NB4 (cell line): ENCODE measurements at regions not wholly inside any gene's neighbourhood (a gene's known extent, or its start where the extent isn't known, plus 50 kb on each side); places are given as distances from the start of the nearest gene placed in this dataset.
"Not testable (repeated sequence)": the region's sequence is repeated elsewhere in the genome, so short reads cannot be mapped to it uniquely, and the experiment has no call there.

Source experiments
- DNase-seq: peaks from one replicate; pipeline ENCODE4 v3.0.0; 2010; ENCODE audit warnings: low read depth
- H3K4me3 ChIP-seq: one replicate; pipeline ENCODE4 v1.5.1; 2011; ENCODE audit warnings: mild to moderate bottlenecking, low read depth, low read length, moderate library complexity
- MYC ChIP-seq: IDR thresholded peaks from 2 replicates; pipeline ENCODE4 v1.6.1; 2011; ENCODE audit warnings: low read depth, low read length
- POLR2A ChIP-seq: IDR thresholded peaks from 2 replicates; pipeline ENCODE4 v1.6.1; 2011; ENCODE audit warnings: mild to moderate bottlenecking; ENCODE audit not compliant: insufficient read length; ENCODE audit errors: extremely low read depth
- TF ChIP-seq, protein P1 (sequence below): IDR thresholded peaks from one replicate; pipeline ENCODE4 v1.5.1; 2012; ENCODE audit warnings: low read depth, low read length
- TF ChIP-seq, protein P2 (sequence below): IDR thresholded peaks from 2 replicates; pipeline ENCODE4 v1.6.1; 2011; ENCODE audit warnings: low read depth, low read length

- H3K4me3 ChIP-seq = no peak overlapping the region
- DNase-seq = peak; percentile 34
- TF ChIP-seq POLR2A (no peak), MYC (no peak)
- TF ChIP-seq, protein P1, sequence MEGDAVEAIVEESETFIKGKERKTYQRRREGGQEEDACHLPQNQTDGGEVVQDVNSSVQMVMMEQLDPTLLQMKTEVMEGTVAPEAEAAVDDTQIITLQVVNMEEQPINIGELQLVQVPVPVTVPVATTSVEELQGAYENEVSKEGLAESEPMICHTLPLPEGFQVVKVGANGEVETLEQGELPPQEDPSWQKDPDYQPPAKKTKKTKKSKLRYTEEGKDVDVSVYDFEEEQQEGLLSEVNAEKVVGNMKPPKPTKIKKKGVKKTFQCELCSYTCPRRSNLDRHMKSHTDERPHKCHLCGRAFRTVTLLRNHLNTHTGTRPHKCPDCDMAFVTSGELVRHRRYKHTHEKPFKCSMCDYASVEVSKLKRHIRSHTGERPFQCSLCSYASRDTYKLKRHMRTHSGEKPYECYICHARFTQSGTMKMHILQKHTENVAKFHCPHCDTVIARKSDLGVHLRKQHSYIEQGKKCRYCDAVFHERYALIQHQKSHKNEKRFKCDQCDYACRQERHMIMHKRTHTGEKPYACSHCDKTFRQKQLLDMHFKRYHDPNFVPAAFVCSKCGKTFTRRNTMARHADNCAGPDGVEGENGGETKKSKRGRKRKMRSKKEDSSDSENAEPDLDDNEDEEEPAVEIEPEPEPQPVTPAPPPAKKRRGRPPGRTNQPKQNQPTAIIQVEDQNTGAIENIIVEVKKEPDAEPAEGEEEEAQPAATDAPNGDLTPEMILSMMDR = no peak
- TF ChIP-seq, protein P2, sequence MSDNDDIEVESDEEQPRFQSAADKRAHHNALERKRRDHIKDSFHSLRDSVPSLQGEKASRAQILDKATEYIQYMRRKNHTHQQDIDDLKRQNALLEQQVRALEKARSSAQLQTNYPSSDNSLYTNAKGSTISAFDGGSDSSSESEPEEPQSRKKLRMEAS = no peak
Observed at GRCh38 chr16:19967963-19968362, 83.3 kb upstream of the GPRC5B start.

DNA sequence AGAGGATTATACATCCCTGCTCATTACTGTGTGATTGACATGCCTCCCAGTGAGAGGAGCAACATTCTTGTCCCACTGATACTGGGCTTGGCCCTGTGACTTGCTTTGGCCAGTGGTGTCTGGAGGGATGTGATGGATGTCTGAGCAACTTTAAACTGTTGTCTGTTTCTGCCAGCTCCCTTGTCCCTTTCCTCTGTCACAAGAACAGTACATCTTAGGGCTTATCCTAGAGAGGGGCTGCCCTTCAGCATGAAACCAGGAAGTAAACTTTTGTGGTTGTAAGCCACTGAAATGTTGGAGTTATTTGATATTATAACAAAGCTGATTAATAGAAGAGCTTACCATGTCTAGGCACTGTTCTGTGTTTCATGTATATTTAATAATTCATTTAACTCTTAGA is 82.9 kb upstream of the GPRC5B start:
- DNase-seq = peak; percentile 60
- H3K4me3 ChIP-seq = no peak overlapping the region
- no peak for TF ChIP-seq POLR2A
- TF ChIP-seq MYC = no peak
- TF ChIP-seq, protein P2 = no peak
- TF ChIP-seq, protein P1 = no peak

- TF ChIP-seq, protein P2 = no peak
- TF ChIP-seq POLR2A (no peak), MYC (no peak)
- TF ChIP-seq, protein P1 = no peak
- no peak overlapping the region for H3K4me3 ChIP-seq
- DNase-seq = no peak
Observed at GRCh38 chr16:19963301-19963700, 78.7 kb upstream of the GPRC5B start.

DNA sequence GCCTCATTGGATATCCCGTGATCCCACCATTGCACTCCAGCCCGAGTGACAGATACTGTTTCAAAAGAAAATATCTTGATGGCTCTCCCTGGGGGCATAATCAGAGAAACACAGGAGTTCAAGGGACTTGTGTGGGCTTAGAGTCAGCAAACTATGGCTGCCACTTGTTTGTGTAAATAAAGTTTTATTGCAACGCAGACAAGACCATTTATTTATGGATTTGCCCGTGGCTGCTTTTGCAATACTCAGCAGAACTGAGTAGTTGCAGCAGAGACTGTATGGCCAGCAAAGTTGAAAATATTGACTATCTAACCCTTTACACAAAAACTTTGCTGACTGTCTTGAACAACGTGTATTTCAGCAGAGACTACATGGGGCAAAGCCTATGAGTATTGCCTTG is 75.5 kb upstream of the GPRC5B start:
- DNase-seq = no peak
- no peak for TF ChIP-seq POLR2A
- TF ChIP-seq, protein P1 = no peak
- TF ChIP-seq MYC = no peak
- TF ChIP-seq, protein P2 = no peak

DNA sequence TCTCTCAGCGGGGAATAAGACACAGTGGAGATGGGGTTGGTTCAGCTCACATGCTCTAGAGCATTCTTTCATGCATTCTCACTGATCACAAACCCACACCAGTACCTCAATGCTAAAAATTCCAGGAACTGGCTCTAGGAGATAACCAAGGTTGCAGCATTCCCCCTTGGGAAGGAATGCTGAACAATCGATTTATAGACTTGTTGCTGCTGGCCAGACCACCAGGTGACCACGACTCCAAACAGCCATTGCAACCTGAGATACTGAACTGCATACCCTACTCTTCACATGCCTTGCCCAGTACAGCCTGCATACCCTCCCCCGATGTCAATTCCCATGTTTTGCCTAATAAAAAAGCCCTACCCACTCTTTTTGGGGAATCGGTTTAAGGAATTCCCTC is 75.1 kb upstream of the GPRC5B start:
- no peak for DNase-seq
- H3K4me3 ChIP-seq = no peak overlapping the region
- TF ChIP-seq MYC (no peak), POLR2A (no peak)
- TF ChIP-seq, protein P2 = no peak
- TF ChIP-seq, protein P1 = no peak

More for the DNA sequence above, 75.5 kb upstream of the GPRC5B start:
- no peak overlapping the region for H3K4me3 ChIP-seq

GRCh38 chr16:19955896-19956295 is 71.2 kb upstream of the GPRC5B start:
- not testable (repeated sequence) for H3K4me3 ChIP-seq, DNase-seq

GRCh38 chr16:19955084-19955483 is 70.4 kb upstream of the GPRC5B start:
- not testable (repeated sequence) for H3K4me3 ChIP-seq, DNase-seq
